CD14-positive monocyte (primary cell): ENCODE measurements at regions not wholly inside any gene's neighbourhood (a gene's known extent, or its start where the extent isn't known, plus 50 kb on each side); places are given as distances from the start of the nearest gene placed in this dataset.

ENCODE experiments used
- DNase-seq, 3 donors: peaks; one replicate each; pipeline ENCODE4 v3.0.0-alpha.2; 2011 to 2022
- H2AFZ ChIP-seq: 2 replicates; pipeline ENCODE4 v1.6.0; 2012; ENCODE audit warnings: mild to moderate bottlenecking, low read depth, low read length, inconsistent platforms; ENCODE audit not compliant: insufficient read depth, poor library complexity, severe bottlenecking
- H3K27ac ChIP-seq, 2 donors: 1 replicate in 1 of 2; 2 replicates in 1 of 2; pipeline ENCODE4 v1.5.1; 2012 to 2013; ENCODE audit warnings: low read length in 2 of 2, control low read depth in 1 of 2, inconsistent platforms in 1 of 2, low read depth in 1 of 2, mild to moderate bottlenecking in 1 of 2
- H3K27me3 ChIP-seq, 2 donors: one replicate each; pipeline versions ENCODE4 v1.6.0 to v1.6.1; 2011 to 2013; ENCODE audit warnings: low read length in 2 of 2; ENCODE audit not compliant: control insufficient read depth in 2 of 2, insufficient read depth in 2 of 2
- H3K36me3 ChIP-seq, 2 donors: replicated peaks in 1 of 2; 1 replicate in 1 of 2; 2 replicates in 1 of 2; pipeline versions ENCODE4 v1.5.1 to v1.6.1; 2012 to 2013; ENCODE audit warnings: low read length in 2 of 2, control low read depth in 1 of 2, inconsistent platforms in 1 of 2, mild to moderate bottlenecking in 1 of 2; ENCODE audit not compliant: insufficient read depth in 2 of 2, control insufficient read depth in 1 of 2
- H3K4me1 ChIP-seq, 2 donors: 1 replicate in 1 of 2; 2 replicates in 1 of 2; pipeline versions ENCODE4 v1.5.1 to v1.6.1; 2012 to 2013; ENCODE audit warnings: low read length in 2 of 2, control low read depth in 1 of 2, inconsistent platforms in 1 of 2, mild to moderate bottlenecking in 1 of 2, moderate library complexity in 1 of 2; ENCODE audit not compliant: insufficient read depth in 2 of 2, control insufficient read depth in 1 of 2
- H3K4me2 ChIP-seq: replicated peaks from 2 replicates; pipeline ENCODE3; 2012; ENCODE audit warnings: low read length, moderate library complexity, mild to moderate bottlenecking; ENCODE audit not compliant: poor library complexity, severe bottlenecking; ENCODE audit errors: extremely low read depth
- H3K4me3 ChIP-seq, 3 experiments: fragments of 200-600 bp in 1 of 3; sonication (generic) in 1 of 3; replicated peaks in 1 of 3; 1 replicate in 2 of 3; 2 replicates in 1 of 3; pipeline ENCODE4 v1.5.1; 2011 to 2013; ENCODE audit warnings: low read length in 3 of 3, mild to moderate bottlenecking in 3 of 3, control low read depth in 2 of 3, low read depth in 2 of 3, inconsistent platforms in 1 of 3, moderate library complexity in 1 of 3
- H3K79me2 ChIP-seq: 2 replicates; pipeline ENCODE4 v1.6.0; 2012; ENCODE audit warnings: mild to moderate bottlenecking, control low read depth, inconsistent platforms, low read length, moderate library complexity; ENCODE audit not compliant: insufficient read depth
- H3K9ac ChIP-seq: 2 replicates; pipeline ENCODE4 v1.6.0; 2017; ENCODE audit warnings: low read length, mild to moderate bottlenecking; ENCODE audit not compliant: insufficient read depth, poor library complexity, severe bottlenecking
- H3K9me3 ChIP-seq, 2 donors: replicated peaks in 1 of 2; 1 replicate in 1 of 2; 2 replicates in 1 of 2; pipeline versions ENCODE4 v1.5.1 to v1.6.1; 2012 to 2013; ENCODE audit warnings: low read length in 2 of 2, control low read depth in 1 of 2; ENCODE audit not compliant: control insufficient read depth in 1 of 2, insufficient read depth in 1 of 2
- H4K20me1 ChIP-seq: 2 replicates; pipeline ENCODE4 v1.6.0; 2012; ENCODE audit warnings: mild to moderate bottlenecking, low read length, control low read depth, moderate library complexity; ENCODE audit not compliant: insufficient read depth
- H3K27ac Mint-ChIP-seq, 7 donors: one replicate each; pipeline ENCODE4 v1.8.0; 2020; ENCODE audit warnings: mild to moderate bottlenecking in 7 of 7, mixed read lengths in 7 of 7, moderate library complexity in 6 of 7, inconsistent platforms in 2 of 7
- H3K27me3 Mint-ChIP-seq, 3 donors: one replicate each; pipeline ENCODE4 v1.8.0; 2021 to 2022; ENCODE audit warnings: low read depth in 3 of 3, mild to moderate bottlenecking in 3 of 3, mixed read lengths in 3 of 3, moderate library complexity in 3 of 3, inconsistent platforms in 1 of 3
- H3K36me3 Mint-ChIP-seq, 2 donors: one replicate each; pipeline ENCODE4 v1.8.0; 2020; ENCODE audit warnings: mixed read lengths in 2 of 2, inconsistent platforms in 1 of 2, mild to moderate bottlenecking in 1 of 2
- H3K4me1 Mint-ChIP-seq: one replicate; pipeline ENCODE4 v1.8.0; 2020; ENCODE audit warnings: mild to moderate bottlenecking, mixed read lengths
- H3K4me3 Mint-ChIP-seq, 2 donors: one replicate each; pipeline ENCODE4 v1.8.0; 2020; ENCODE audit warnings: mild to moderate bottlenecking in 2 of 2, mixed read lengths in 2 of 2, moderate library complexity in 1 of 2
- H3K9me3 Mint-ChIP-seq, 7 donors: one replicate each; pipeline ENCODE4 v1.8.0; 2020 to 2022; ENCODE audit warnings: mixed read lengths in 7 of 7, mild to moderate bottlenecking in 6 of 7, moderate library complexity in 6 of 7, inconsistent platforms in 2 of 7
- WGBS: methylation state at CpG from one replicate; pipeline ENCODE4 v1.1.5; 2013; ENCODE audit warnings: missing lambda C conversion rate; ENCODE audit not compliant: insufficient coverage; 5-methylcytosine and 5-hydroxymethylcytosine counted together
- intact Hi-C, 2 donors: fragments of 100-400 bp; cut with micrococcal nuclease; formaldehyde crosslinking; loops; one replicate each; pipeline versions ENCODE4 v1.15.0 to v1.15.1; 2023
- TF ChIP-seq, protein P1 (sequence below): fragments of 200-600 bp; IDR thresholded peaks from one replicate; pipeline ENCODE4 v1.8.0; 2022; ENCODE audit warnings: antibody characterized with exemption, mild to moderate bottlenecking

DNA sequence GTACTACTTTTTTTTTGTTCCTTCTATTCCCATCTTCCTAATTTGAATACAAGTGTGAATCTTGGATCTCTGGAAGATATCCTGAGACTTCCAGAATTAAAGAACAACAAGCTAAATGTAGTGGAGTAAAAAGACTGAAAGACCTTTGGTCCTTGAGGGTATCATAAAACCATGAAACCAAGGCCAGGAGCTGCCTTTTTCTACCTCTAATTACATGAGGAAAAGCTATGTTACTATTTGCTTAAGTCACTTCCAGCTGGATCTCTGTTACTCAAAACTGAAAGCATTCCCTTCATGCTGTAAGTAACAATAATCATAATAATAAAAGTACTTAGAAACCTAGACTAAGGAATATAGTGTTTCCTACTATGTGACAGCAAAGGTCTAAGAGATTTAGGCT lies 649.6 kb downstream of the KCTD16 start:
- Histone ChIP-seq H3K27me3 (no peaks in the 10 kb centered on the region), H3K9ac (no peak overlapping the region), H4K20me1 (no peaks in the 10 kb centered on the region), H3K79me2 (no peaks in the 10 kb centered on the region), H3K4me2 (no peak overlapping the region), H3K9me3 (peaks cover 0 to 5% of the 10 kb centered on the region in 2 donors), H3K4me1 (no peaks in the 10 kb centered on the region), H2AFZ (no peak overlapping the region), H3K27ac (no peak overlapping the region), H3K4me3 (no peak overlapping the region), H3K36me3 (no peaks in the 10 kb centered on the region)
- no peak overlapping the region for H3K27ac Mint-ChIP-seq
- H3K27me3 Mint-ChIP-seq, result no peaks in the 10 kb centered on the region
- intact Hi-C loops, result no loop called here
- H3K4me1 Mint-ChIP-seq, result no peaks in the 10 kb centered on the region
- peaks cover 0 to 4% (median 2%) of the 10 kb centered on the region in 7 donors for H3K9me3 Mint-ChIP-seq
- no peak overlapping the region for H3K4me3 Mint-ChIP-seq
- TF ChIP-seq, protein P1, sequence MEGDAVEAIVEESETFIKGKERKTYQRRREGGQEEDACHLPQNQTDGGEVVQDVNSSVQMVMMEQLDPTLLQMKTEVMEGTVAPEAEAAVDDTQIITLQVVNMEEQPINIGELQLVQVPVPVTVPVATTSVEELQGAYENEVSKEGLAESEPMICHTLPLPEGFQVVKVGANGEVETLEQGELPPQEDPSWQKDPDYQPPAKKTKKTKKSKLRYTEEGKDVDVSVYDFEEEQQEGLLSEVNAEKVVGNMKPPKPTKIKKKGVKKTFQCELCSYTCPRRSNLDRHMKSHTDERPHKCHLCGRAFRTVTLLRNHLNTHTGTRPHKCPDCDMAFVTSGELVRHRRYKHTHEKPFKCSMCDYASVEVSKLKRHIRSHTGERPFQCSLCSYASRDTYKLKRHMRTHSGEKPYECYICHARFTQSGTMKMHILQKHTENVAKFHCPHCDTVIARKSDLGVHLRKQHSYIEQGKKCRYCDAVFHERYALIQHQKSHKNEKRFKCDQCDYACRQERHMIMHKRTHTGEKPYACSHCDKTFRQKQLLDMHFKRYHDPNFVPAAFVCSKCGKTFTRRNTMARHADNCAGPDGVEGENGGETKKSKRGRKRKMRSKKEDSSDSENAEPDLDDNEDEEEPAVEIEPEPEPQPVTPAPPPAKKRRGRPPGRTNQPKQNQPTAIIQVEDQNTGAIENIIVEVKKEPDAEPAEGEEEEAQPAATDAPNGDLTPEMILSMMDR, result no peak
- H3K36me3 Mint-ChIP-seq, result no peaks in the 10 kb centered on the region
- DNase-seq, result no peak

DNA sequence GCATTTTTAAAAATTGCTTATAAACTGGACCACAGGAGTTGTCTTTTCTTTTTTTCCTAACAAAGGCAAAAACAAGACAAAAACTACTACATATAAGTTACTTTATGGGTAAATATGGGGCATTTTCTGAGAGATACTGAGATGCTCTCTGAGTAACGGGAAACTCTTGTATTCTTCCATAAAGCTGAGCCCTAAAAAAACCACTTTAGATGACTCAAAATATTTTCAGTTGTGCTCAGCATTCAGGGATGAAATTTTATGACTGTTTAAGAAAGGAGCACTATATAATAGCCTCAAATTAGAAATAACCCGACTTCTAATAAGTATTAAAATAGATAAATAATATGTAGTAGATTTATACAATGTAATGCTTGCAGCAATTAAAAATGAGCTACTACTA lies 644.5 kb downstream of the KCTD16 start:
- TF ChIP-seq, protein P1, result no peak
- Mint-ChIP-seq H3K36me3 (no peaks in the 10 kb centered on the region), H3K9me3 (peaks cover 0 to 4% (median 2%) of the 10 kb centered on the region in 7 donors), H3K4me3 (no peak overlapping the region), H3K4me1 (no peaks in the 10 kb centered on the region), H3K27ac (no peak overlapping the region), H3K27me3 (no peaks in the 10 kb centered on the region)
- H3K9me3 ChIP-seq, result peaks cover 0 to 5% of the 10 kb centered on the region in 2 donors
- H3K27ac ChIP-seq, result no peak overlapping the region
- no peak overlapping the region for H3K4me2 ChIP-seq
- H3K9ac ChIP-seq, result no peak overlapping the region
- no peak overlapping the region for H2AFZ ChIP-seq
- no peak for DNase-seq
- no peaks in the 10 kb centered on the region for H3K36me3 ChIP-seq
- no peaks in the 10 kb centered on the region for H4K20me1 ChIP-seq
- H3K27me3 ChIP-seq, result no peaks in the 10 kb centered on the region
- H3K4me1 ChIP-seq, result no peaks in the 10 kb centered on the region
- no CpG with 5 or more reads among the region's 2 CpGs for WGBS
- H3K4me3 ChIP-seq, result no peak overlapping the region
- H3K79me2 ChIP-seq, result no peaks in the 10 kb centered on the region
- intact Hi-C loops, result no loop called here
